ENCODE measurements at regions not wholly inside any gene's neighbourhood (a gene's known extent, or its start where the extent isn't known, plus 50 kb on each side); places are given as distances from the start of the nearest gene placed in this dataset.

DNA sequence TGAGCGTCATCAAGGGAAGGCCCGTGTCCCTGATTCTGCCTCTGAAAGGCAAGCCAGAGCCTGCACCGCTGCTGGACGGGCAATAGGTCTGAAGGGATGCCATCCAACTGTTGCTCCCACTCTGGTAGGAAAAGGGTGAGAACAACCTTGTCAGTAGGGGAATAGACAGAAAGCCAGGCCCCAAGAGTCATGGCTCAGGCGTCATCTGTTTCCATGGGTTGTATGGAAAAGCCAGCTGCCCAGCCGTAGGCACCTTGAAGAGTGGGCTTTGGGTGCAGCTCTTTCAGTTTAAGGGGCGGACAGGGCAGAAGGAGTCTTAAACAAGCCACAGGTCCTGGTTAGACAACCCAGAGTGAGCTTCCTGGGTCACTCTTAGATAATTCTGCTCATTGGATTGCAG lies 66.5 kb downstream of the RNF6 start:
- no peak for DNase-seq

DNA sequence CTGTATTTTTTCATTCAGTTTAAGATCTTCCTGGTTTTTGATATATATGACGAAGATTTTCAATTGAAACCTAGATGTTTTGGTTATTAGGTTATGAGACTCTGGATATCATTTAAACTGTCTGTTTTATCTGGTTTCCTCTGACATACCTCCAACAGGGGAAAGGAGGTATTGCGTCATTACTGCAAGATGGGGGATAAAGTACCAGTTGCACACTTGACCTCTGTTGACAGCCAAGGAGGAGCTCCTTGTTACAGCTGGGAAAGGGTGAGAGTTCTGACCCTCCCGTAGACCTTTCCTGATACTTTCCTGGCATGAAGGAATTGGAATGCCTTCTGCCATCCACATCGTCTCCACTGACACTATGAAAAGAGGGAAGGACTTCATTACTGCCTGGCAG lies 82.0 kb upstream of the SHISA2 start:
- no peak for DNase-seq

DNA sequence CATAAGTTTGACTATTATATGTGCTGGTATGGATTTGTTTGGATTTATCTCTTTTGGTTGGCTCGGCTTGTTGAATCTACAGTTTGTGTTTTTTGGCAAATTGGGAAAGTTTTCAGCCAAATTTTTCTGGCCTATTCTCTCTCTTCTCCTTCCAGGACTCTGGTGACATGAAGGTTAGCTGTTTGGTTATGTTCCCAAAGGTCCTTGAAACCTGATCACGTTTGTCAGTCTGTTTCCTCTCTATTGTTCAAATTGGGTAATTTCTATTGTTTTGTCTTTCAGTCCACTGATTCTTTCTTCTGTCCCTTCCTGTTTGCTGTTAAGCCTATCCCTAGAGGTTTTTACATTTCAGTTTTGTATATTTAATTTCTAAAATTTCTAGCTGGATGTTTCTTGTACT lies 81.5 kb upstream of the SHISA2 start:
- no peak for DNase-seq

DNA sequence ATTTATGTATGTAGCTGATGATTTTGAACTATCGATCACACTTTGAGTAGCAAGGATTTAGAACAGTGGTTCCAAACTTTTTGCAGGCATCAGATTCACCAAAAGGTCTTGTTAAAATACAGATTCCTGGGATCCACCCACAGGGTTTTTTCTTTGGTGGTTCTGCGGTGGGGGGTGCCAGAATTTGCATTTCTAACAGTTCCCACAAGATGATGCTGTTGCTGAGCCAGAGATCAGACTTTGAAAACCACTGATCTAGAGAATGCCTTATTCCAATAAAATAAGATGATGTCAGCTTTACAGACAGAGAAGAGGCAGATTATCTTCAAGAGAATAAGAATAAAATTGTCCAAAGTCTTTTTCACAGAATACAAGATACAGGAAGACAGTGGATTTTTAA lies 80.9 kb upstream of the SHISA2 start:
- peak in 1 of 5 experiments; percentile 4 for DNase-seq

DNA sequence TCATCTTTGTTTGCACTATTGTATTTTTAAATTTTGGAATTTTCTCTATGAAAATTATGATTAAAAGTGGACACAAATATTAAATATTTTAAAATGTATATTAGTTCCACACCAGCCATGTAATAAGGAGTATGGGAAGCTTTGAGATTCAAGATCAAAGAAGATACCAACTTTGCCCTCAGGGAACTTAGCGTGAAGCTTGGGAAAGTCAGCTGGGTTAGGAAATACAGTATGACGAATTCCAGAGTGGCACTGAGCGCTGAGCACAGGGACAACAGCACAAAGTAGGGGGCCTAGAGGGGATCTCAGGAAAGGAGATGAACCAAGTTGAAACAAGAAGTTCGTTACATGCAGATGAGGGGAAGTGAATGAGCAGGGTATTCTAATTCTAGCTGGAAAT lies 76.9 kb upstream of the SHISA2 start:
- no peak for DNase-seq

DNA sequence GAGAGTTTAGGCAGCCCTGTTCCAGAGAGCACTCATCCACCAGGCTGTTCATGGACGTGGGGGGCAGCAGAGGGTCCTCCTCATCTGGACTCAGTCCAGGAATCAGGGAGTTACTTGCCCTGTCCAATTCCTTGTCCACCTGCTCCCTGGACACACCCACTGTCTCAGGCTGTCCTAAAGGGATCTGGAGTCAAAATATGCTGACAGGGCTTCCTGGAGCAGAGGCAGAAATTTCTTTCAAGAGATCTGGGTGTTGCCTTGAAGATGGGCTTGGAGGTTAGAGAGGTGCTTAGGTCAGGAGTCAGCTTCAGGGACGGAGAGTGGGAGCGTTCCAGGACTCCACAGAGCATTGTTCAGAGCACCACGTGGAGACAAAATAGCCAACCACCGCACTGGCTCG lies 65.8 kb upstream of the SHISA2 start:
- DNase-seq: no peak

DNA sequence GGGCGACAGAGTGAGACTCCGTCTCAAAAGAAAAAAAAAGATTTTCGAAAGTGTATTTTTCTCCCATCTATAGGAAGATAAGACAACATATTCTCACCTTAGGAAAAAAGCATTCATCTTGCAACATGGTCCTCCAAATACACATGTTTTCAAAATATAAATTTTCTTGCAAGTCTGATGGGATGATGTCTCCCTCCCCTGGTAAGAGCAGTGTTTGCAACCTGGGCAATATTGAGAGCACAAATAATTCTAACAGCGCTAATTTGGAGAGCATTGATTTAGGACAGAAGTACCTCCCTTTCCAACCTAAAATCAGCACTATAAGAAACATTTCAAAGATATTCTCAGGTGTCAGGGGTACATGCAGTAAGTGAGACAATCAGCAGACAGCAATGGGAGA lies 61.0 kb upstream of the SHISA2 start:
- no peak for DNase-seq

DNA sequence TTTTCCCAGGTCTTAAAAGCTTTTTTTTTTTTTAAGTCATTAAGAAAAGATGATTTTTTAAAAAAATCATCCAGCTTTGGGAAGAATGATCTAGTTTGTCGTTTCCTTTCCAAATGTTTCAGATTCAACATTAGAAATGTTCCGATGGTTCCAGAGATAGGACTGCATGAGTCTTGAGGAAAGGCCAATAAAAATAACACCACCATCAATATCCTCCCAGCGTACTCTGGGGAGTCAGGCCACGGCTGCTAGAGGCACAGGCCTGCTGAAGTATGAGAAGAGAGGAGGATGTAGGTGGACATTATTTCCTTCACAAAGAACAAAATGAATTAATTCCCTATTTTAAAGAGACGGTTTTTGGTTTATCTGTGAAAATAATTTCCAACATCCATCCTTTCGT lies 60.0 kb upstream of the SHISA2 start:
- no peak for DNase-seq
